Activated naive CD8-positive, alpha-beta T cell treated with anti-CD3 and anti-CD28 coated beads for 36 hours (primary cell): ENCODE measurements at regions not wholly inside any gene's neighbourhood (a gene's known extent, or its start where the extent isn't known, plus 50 kb on each side); places are given as distances from the start of the nearest gene placed in this dataset.

Experiments
- DNase-seq: peaks from one replicate; pipeline ENCODE4 v3.0.0; 2021
- H3K27ac Mint-ChIP-seq: one replicate; pipeline ENCODE4 v1.8.0; 2022; ENCODE audit warnings: mild to moderate bottlenecking, moderate library complexity, mixed read lengths
- H3K27me3 Mint-ChIP-seq: one replicate; pipeline ENCODE4 v1.8.0; 2022; ENCODE audit warnings: mild to moderate bottlenecking, mixed read lengths
- H3K36me3 Mint-ChIP-seq: one replicate; pipeline ENCODE4 v1.8.0; 2021; ENCODE audit warnings: mild to moderate bottlenecking, mixed read lengths
- H3K4me1 Mint-ChIP-seq: one replicate; pipeline ENCODE4 v1.8.0; 2021; ENCODE audit warnings: mixed read lengths
- H3K4me3 Mint-ChIP-seq: one replicate; pipeline ENCODE4 v1.8.0; 2022; ENCODE audit warnings: mild to moderate bottlenecking, moderate library complexity, mixed read lengths
- H3K9me3 Mint-ChIP-seq: one replicate; pipeline ENCODE4 v1.8.0; 2022; ENCODE audit warnings: mixed read lengths

- DNase-seq = no peak
- Mint-ChIP-seq H3K4me1 (no peaks in the 10 kb centered on the region), H3K27me3 (no peaks in the 10 kb centered on the region), H3K4me3 (no peak overlapping the region), H3K36me3 (no peaks in the 10 kb centered on the region), H3K27ac (no peak overlapping the region), H3K9me3 (peaks cover 12% of the 10 kb centered on the region)
These were observed 1197.4 kb upstream of the ADGRL3 start for GRCh38 chr4:60002603-60003337.

- Mint-ChIP-seq H3K4me3 (no peak overlapping the region), H3K9me3 (peaks cover 2% of the 10 kb centered on the region), H3K36me3 (no peaks in the 10 kb centered on the region), H3K27ac (no peak overlapping the region), H3K27me3 (no peaks in the 10 kb centered on the region), H3K4me1 (no peaks in the 10 kb centered on the region)
- no peak for DNase-seq
These were observed 1186.5 kb upstream of the ADGRL3 start for GRCh38 chr4:60013464-60014184.

GRCh38 chr4:60016971-60017370 is 1183.2 kb upstream of the ADGRL3 start:
- Mint-ChIP-seq H3K27ac (no peak overlapping the region), H3K27me3 (no peaks in the 10 kb centered on the region)
- DNase-seq = no peak

GRCh38 chr4:60019180-60019579 is 1180.9 kb upstream of the ADGRL3 start:
- no peaks in the 10 kb centered on the region for H3K27me3 Mint-ChIP-seq
- no peak for DNase-seq
- no peaks in the 10 kb centered on the region for H3K4me1 Mint-ChIP-seq
- no peak overlapping the region for H3K27ac Mint-ChIP-seq
- peaks cover 3% of the 10 kb centered on the region for H3K9me3 Mint-ChIP-seq
- no peak overlapping the region for H3K4me3 Mint-ChIP-seq
- no peaks in the 10 kb centered on the region for H3K36me3 Mint-ChIP-seq

More at GRCh38 chr4:60016971-60017370, 1183.2 kb upstream of the ADGRL3 start:
- H3K9me3 Mint-ChIP-seq = peaks cover 5% of the 10 kb centered on the region
- H3K4me3 Mint-ChIP-seq = no peak overlapping the region
- no peaks in the 10 kb centered on the region for H3K36me3 Mint-ChIP-seq
- no peaks in the 10 kb centered on the region for H3K4me1 Mint-ChIP-seq

- no peaks in the 10 kb centered on the region for H3K4me1 Mint-ChIP-seq
- no peak overlapping the region for H3K4me3 Mint-ChIP-seq
- no peaks in the 10 kb centered on the region for H3K36me3 Mint-ChIP-seq
- H3K27ac Mint-ChIP-seq = no peak overlapping the region
- H3K27me3 Mint-ChIP-seq = no peaks in the 10 kb centered on the region
- no peak for DNase-seq
- H3K9me3 Mint-ChIP-seq = peaks cover 3% of the 10 kb centered on the region
These were observed 1180.2 kb upstream of the ADGRL3 start for GRCh38 chr4:60019946-60020345.

- Mint-ChIP-seq H3K27ac (no peak overlapping the region), H3K4me1 (no peaks in the 10 kb centered on the region), H3K27me3 (no peaks in the 10 kb centered on the region), H3K4me3 (no peak overlapping the region), H3K9me3 (peaks cover 3% of the 10 kb centered on the region), H3K36me3 (no peaks in the 10 kb centered on the region)
- DNase-seq = no peak
These were observed 1179.7 kb upstream of the ADGRL3 start for GRCh38 chr4:60020389-60020788.

GRCh38 chr4:60033826-60034225 is 1166.3 kb upstream of the ADGRL3 start:
- Mint-ChIP-seq H3K4me3 (no peak overlapping the region), H3K27ac (no peak overlapping the region), H3K4me1 (no peaks in the 10 kb centered on the region), H3K9me3 (peaks cover 2% of the 10 kb centered on the region), H3K36me3 (no peaks in the 10 kb centered on the region), H3K27me3 (no peaks in the 10 kb centered on the region)
- no peak for DNase-seq

- peaks cover 2% of the 10 kb centered on the region for H3K9me3 Mint-ChIP-seq
- no peak overlapping the region for H3K27ac Mint-ChIP-seq
- no peaks in the 10 kb centered on the region for H3K36me3 Mint-ChIP-seq
- H3K4me1 Mint-ChIP-seq = no peaks in the 10 kb centered on the region
- no peaks in the 10 kb centered on the region for H3K27me3 Mint-ChIP-seq
- no peak for DNase-seq
- no peak overlapping the region for H3K4me3 Mint-ChIP-seq
These were observed 1165.8 kb upstream of the ADGRL3 start for GRCh38 chr4:60034361-60034760.

GRCh38 chr4:60039908-60040307 is 1160.2 kb upstream of the ADGRL3 start:
- H3K36me3 Mint-ChIP-seq = no peaks in the 10 kb centered on the region
- H3K9me3 Mint-ChIP-seq = peaks cover 4% of the 10 kb centered on the region
- DNase-seq = no peak
- no peaks in the 10 kb centered on the region for H3K4me1 Mint-ChIP-seq
- H3K27ac Mint-ChIP-seq = no peak overlapping the region
- H3K4me3 Mint-ChIP-seq = no peak overlapping the region
- H3K27me3 Mint-ChIP-seq = no peaks in the 10 kb centered on the region

GRCh38 chr4:60042231-60042652 is 1157.9 kb upstream of the ADGRL3 start:
- Mint-ChIP-seq H3K4me3 (no peak overlapping the region), H3K36me3 (no peaks in the 10 kb centered on the region), H3K27ac (no peak overlapping the region)

GRCh38 chr4:60042941-60043340 is 1157.2 kb upstream of the ADGRL3 start:
- Mint-ChIP-seq H3K4me3 (no peak overlapping the region), H3K4me1 (no peaks in the 10 kb centered on the region), H3K27me3 (no peaks in the 10 kb centered on the region), H3K36me3 (no peaks in the 10 kb centered on the region), H3K27ac (no peak overlapping the region), H3K9me3 (peaks cover 4% of the 10 kb centered on the region)
- no peak for DNase-seq

More at GRCh38 chr4:60042231-60042652, 1157.9 kb upstream of the ADGRL3 start:
- peaks cover 4% of the 10 kb centered on the region for H3K9me3 Mint-ChIP-seq
- no peaks in the 10 kb centered on the region for H3K27me3 Mint-ChIP-seq
- DNase-seq = no peak
- H3K4me1 Mint-ChIP-seq = no peaks in the 10 kb centered on the region

- DNase-seq = no peak
- no peaks in the 10 kb centered on the region for H3K36me3 Mint-ChIP-seq
- H3K9me3 Mint-ChIP-seq = peaks cover 20% of the 10 kb centered on the region
- H3K4me3 Mint-ChIP-seq = no peak overlapping the region
- no peaks in the 10 kb centered on the region for H3K27me3 Mint-ChIP-seq
- no peak overlapping the region for H3K27ac Mint-ChIP-seq
- no peaks in the 10 kb centered on the region for H3K4me1 Mint-ChIP-seq
These were observed 1121.1 kb upstream of the ADGRL3 start for GRCh38 chr4:60078984-60079383.

- H3K27ac Mint-ChIP-seq = no peak overlapping the region
- DNase-seq = no peak
- H3K4me3 Mint-ChIP-seq = no peak overlapping the region
These were observed 1118.3 kb upstream of the ADGRL3 start for GRCh38 chr4:60081839-60082238.

GRCh38 chr4:60088807-60089486 is 1111.2 kb upstream of the ADGRL3 start:
- H3K4me3 Mint-ChIP-seq = no peak overlapping the region
- no peak overlapping the region for H3K27ac Mint-ChIP-seq
- peaks cover 1% of the 10 kb centered on the region for H3K9me3 Mint-ChIP-seq
- H3K4me1 Mint-ChIP-seq = no peaks in the 10 kb centered on the region
- DNase-seq = no peak
- no peaks in the 10 kb centered on the region for H3K36me3 Mint-ChIP-seq
- H3K27me3 Mint-ChIP-seq = no peaks in the 10 kb centered on the region

More at GRCh38 chr4:60081839-60082238, 1118.3 kb upstream of the ADGRL3 start:
- H3K36me3 Mint-ChIP-seq = no peaks in the 10 kb centered on the region
- no peaks in the 10 kb centered on the region for H3K27me3 Mint-ChIP-seq
- H3K9me3 Mint-ChIP-seq = peaks cover 18% of the 10 kb centered on the region
- H3K4me1 Mint-ChIP-seq = no peaks in the 10 kb centered on the region

GRCh38 chr4:60089546-60090273 is 1110.4 kb upstream of the ADGRL3 start:
- Mint-ChIP-seq H3K4me3 (no peak overlapping the region), H3K36me3 (no peaks in the 10 kb centered on the region), H3K9me3 (peaks cover 1% of the 10 kb centered on the region), H3K4me1 (no peaks in the 10 kb centered on the region), H3K27ac (no peak overlapping the region), H3K27me3 (no peaks in the 10 kb centered on the region)
- no peak for DNase-seq
